SK-N-SH treated with all-trans-retinoic acid at 6 μM for 48 hours (cell line): ENCODE measurements at regions not wholly inside any gene's neighbourhood (a gene's known extent, or its start where the extent isn't known, plus 50 kb on each side); places are given as distances from the start of the nearest gene placed in this dataset.

Source experiments
- ATAC-seq: fragments of 200-7000 bp; cut with Tn5 transposase; 3 replicates; pipeline ENCODE4 v1.9.1; 2020; ENCODE audit warnings: mild to moderate bottlenecking, moderate library complexity
- BACH2 ChIP-seq: fragments of 250-450 bp; sonication (Bioruptor Pico); IDR thresholded peaks from 2 replicates; pipeline ENCODE4 v1.9.0; 2021; ENCODE audit warnings: mild to moderate bottlenecking, borderline replicate concordance
- CSDC2 ChIP-seq: fragments of 250-450 bp; sonication (Bioruptor Pico); IDR thresholded peaks from 2 replicates; pipeline ENCODE4 v1.5.0; 2020; ENCODE audit warnings: mild to moderate bottlenecking, moderate library complexity
- CSRNP3 ChIP-seq: fragments of 250-450 bp; sonication (Bioruptor Pico); IDR thresholded peaks from 2 replicates; pipeline ENCODE4 v1.5.1; 2021; ENCODE audit warnings: mild to moderate bottlenecking, moderate library complexity
- ESRRG ChIP-seq: fragments of 250-450 bp; sonication (Bioruptor Pico); IDR thresholded peaks from 2 replicates; pipeline ENCODE4 v1.6.1; 2021; ENCODE audit warnings: mild to moderate bottlenecking
- GLIS3 ChIP-seq: fragments of 250-450 bp; sonication (Bioruptor Pico); IDR thresholded peaks from 2 replicates; pipeline ENCODE4 v1.5.0; 2020; ENCODE audit warnings: mild to moderate bottlenecking, moderate library complexity
- ISL1 ChIP-seq: fragments of 250-450 bp; sonication (Bioruptor Pico); IDR thresholded peaks from 2 replicates; pipeline ENCODE4 v2.1.2; 2022; ENCODE audit warnings: mild to moderate bottlenecking, moderate library complexity
- OSR1 ChIP-seq: fragments of 250-450 bp; sonication (Bioruptor Pico); IDR thresholded peaks from 2 replicates; pipeline ENCODE4 v1.8.0; 2022; ENCODE audit warnings: moderate library complexity, mild to moderate bottlenecking, inconsistent platforms
- PPARA ChIP-seq: fragments of 250-450 bp; sonication (Bioruptor Pico); IDR thresholded peaks from 2 replicates; pipeline ENCODE4 v1.5.0; 2020; ENCODE audit warnings: mild to moderate bottlenecking, borderline replicate concordance
- RARB ChIP-seq: fragments of 250-450 bp; sonication (Bioruptor Pico); IDR thresholded peaks from 2 replicates; pipeline ENCODE4 v1.8.0; 2021; ENCODE audit warnings: mild to moderate bottlenecking, moderate library complexity
- SNAI2 ChIP-seq: fragments of 250-450 bp; sonication (Bioruptor Pico); IDR thresholded peaks from 2 replicates; pipeline ENCODE4 v1.5.0; 2020; ENCODE audit warnings: mild to moderate bottlenecking, moderate library complexity
- TCF4 ChIP-seq: fragments of 250-450 bp; sonication (Bioruptor Pico); IDR thresholded peaks from 2 replicates; pipeline ENCODE4 v1.8.0; 2021; ENCODE audit warnings: mild to moderate bottlenecking, moderate library complexity, borderline replicate concordance
- TOX ChIP-seq: fragments of 250-450 bp; sonication (Bioruptor Pico); IDR thresholded peaks from 2 replicates; pipeline ENCODE4 v1.8.0; 2021; ENCODE audit warnings: mild to moderate bottlenecking, moderate library complexity, borderline replicate concordance
- ZC3H10 ChIP-seq: fragments of 250-450 bp; sonication (Bioruptor Pico); IDR thresholded peaks from 2 replicates; pipeline ENCODE4 v1.5.1; 2021; ENCODE audit warnings: mild to moderate bottlenecking, moderate library complexity
- ZFP3 ChIP-seq: fragments of 250-450 bp; sonication (Bioruptor Pico); IDR thresholded peaks from 2 replicates; pipeline ENCODE4 v1.5.0; 2020; ENCODE audit warnings: mild to moderate bottlenecking, moderate library complexity
- ZFP30 ChIP-seq: fragments of 450-650 bp; formaldehyde crosslinking; IDR thresholded peaks from 2 replicates; pipeline ENCODE4 v1.5.0; 2022; ENCODE audit warnings: mild to moderate bottlenecking, moderate library complexity
- ZNF565 ChIP-seq: fragments of 450-650 bp; formaldehyde crosslinking; conservative IDR thresholded peaks from 2 replicates; pipeline ENCODE4 v1.5.0; 2020; ENCODE audit warnings: low read depth, mild to moderate bottlenecking, moderate library complexity
- ZNF70 ChIP-seq: fragments of 450-650 bp; formaldehyde crosslinking; IDR thresholded peaks from 2 replicates; pipeline ENCODE4 v1.5.0; 2020; ENCODE audit warnings: mild to moderate bottlenecking, moderate library complexity
- ZNF8 ChIP-seq: fragments of 450-650 bp; formaldehyde crosslinking; IDR thresholded peaks from 2 replicates; pipeline ENCODE4 v1.5.0; 2020; ENCODE audit warnings: mild to moderate bottlenecking, moderate library complexity
- TF ChIP-seq, protein P1 (sequence below): fragments of 250-450 bp; sonication (Bioruptor Pico); IDR thresholded peaks from 2 replicates; pipeline ENCODE4 v1.8.0; 2020; ENCODE audit warnings: mild to moderate bottlenecking, moderate library complexity, borderline replicate concordance
- TF ChIP-seq, protein P2 (sequence below): fragments of 250-450 bp; sonication (Bioruptor Pico); IDR thresholded peaks from 2 replicates; pipeline ENCODE4 v1.5.0; 2020; ENCODE audit warnings: mild to moderate bottlenecking, moderate library complexity

DNA sequence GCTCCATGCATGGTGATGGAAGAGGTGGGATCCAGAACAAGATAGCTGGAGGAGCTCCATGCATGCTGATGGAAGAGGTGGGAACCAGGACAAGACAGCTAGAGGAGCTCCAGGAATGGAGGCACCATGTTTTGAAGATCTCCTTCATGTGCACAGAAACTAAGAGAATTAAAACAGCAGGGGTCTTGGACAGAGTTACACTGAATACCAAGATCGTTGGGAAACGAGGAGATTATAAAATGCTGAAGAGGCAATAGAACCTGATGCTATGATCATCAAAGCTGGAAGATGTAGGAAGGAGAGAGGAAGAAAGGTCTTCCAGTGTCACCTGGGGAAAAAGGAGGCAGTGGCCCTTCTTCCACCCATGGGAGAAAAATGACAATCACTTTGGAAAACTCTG is 193.6 kb upstream of the PFKP start:
- ATAC-seq: no peak
- TF ChIP-seq, protein P1, sequence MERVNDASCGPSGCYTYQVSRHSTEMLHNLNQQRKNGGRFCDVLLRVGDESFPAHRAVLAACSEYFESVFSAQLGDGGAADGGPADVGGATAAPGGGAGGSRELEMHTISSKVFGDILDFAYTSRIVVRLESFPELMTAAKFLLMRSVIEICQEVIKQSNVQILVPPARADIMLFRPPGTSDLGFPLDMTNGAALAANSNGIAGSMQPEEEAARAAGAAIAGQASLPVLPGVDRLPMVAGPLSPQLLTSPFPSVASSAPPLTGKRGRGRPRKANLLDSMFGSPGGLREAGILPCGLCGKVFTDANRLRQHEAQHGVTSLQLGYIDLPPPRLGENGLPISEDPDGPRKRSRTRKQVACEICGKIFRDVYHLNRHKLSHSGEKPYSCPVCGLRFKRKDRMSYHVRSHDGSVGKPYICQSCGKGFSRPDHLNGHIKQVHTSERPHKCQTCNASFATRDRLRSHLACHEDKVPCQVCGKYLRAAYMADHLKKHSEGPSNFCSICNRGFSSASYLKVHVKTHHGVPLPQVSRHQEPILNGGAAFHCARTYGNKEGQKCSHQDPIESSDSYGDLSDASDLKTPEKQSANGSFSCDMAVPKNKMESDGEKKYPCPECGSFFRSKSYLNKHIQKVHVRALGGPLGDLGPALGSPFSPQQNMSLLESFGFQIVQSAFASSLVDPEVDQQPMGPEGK (CRISPR knock-in tag): no peak
- TF ChIP-seq ESRRG (CRISPR knock-in tag) (no peak), ZNF565 (CRISPR knock-in tag) (no peak), ZC3H10 (CRISPR knock-in tag) (no peak), PPARA (CRISPR knock-in tag) (no peak)

DNA sequence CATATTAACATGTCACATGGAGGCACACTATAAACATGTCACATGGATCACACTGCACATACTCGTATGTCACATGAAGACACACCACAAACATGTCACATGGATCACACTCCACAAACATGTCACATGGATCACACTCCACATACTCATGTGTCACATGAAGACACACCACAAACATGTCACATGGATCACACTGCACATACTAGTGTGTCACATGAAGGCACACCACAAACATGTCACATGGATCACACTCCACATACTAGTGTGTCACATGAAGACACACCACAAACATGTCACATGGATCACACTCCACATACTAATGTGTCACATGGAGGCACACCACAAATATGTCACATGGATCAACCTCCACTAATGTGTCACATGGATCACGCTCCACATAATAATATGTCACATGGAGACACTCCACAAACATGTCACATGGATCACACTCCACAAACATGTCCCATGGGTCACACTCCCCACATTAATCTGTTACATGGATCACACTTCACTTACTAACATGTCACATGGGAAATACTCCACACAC is 195.6 kb upstream of the PFKP start:
- ATAC-seq: no peak
- no peak for TF ChIP-seq TOX (CRISPR knock-in tag)
- TF ChIP-seq BACH2 (CRISPR knock-in tag): no peak
- TF ChIP-seq GLIS3: no peak
- no peak for TF ChIP-seq ZNF565 (CRISPR knock-in tag)
- TF ChIP-seq CSRNP3 (CRISPR knock-in tag): no peak
- TF ChIP-seq, protein P1 (CRISPR knock-in tag): no peak
- TF ChIP-seq TCF4 (CRISPR knock-in tag): no peak
- no peak for TF ChIP-seq OSR1 (CRISPR knock-in tag)
- no peak for TF ChIP-seq ZC3H10 (CRISPR knock-in tag)

DNA sequence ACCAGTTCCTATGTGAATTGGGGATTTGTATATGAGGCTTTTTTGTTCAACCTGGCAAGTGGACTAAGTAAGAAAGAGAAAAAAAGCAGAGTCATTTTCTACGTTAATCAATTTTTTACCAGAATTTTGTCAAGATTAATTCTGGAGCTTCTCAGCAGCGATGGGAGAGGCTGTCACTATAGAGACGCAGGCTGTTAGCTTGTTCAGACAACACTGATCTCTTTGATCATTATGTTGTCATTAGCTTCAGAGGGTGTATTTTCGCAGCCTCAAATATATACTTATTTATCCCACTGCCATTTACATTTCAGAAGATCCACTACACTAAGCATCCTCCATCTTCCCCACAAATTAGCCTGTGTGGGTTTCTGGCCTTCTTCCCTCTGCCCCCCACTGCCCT is 196.7 kb upstream of the PFKP start:
- ATAC-seq: no peak
- TF ChIP-seq CSDC2 (no peak), ISL1 (CRISPR knock-in tag) (no peak), BACH2 (CRISPR knock-in tag) (no peak), ZC3H10 (CRISPR knock-in tag) (no peak), ZNF565 (CRISPR knock-in tag) (no peak), CSRNP3 (CRISPR knock-in tag) (no peak), PPARA (CRISPR knock-in tag) (no peak), ZNF70 (CRISPR knock-in tag) (no peak), SNAI2 (CRISPR knock-in tag) (no peak), ZFP30 (CRISPR knock-in tag) (no peak), TCF4 (CRISPR knock-in tag) (no peak), ZFP3 (CRISPR knock-in tag) (no peak), OSR1 (CRISPR knock-in tag) (no peak), GLIS3 (no peak), ZNF8 (CRISPR knock-in tag) (no peak), RARB (CRISPR knock-in tag) (no peak)
- TF ChIP-seq, protein P2, sequence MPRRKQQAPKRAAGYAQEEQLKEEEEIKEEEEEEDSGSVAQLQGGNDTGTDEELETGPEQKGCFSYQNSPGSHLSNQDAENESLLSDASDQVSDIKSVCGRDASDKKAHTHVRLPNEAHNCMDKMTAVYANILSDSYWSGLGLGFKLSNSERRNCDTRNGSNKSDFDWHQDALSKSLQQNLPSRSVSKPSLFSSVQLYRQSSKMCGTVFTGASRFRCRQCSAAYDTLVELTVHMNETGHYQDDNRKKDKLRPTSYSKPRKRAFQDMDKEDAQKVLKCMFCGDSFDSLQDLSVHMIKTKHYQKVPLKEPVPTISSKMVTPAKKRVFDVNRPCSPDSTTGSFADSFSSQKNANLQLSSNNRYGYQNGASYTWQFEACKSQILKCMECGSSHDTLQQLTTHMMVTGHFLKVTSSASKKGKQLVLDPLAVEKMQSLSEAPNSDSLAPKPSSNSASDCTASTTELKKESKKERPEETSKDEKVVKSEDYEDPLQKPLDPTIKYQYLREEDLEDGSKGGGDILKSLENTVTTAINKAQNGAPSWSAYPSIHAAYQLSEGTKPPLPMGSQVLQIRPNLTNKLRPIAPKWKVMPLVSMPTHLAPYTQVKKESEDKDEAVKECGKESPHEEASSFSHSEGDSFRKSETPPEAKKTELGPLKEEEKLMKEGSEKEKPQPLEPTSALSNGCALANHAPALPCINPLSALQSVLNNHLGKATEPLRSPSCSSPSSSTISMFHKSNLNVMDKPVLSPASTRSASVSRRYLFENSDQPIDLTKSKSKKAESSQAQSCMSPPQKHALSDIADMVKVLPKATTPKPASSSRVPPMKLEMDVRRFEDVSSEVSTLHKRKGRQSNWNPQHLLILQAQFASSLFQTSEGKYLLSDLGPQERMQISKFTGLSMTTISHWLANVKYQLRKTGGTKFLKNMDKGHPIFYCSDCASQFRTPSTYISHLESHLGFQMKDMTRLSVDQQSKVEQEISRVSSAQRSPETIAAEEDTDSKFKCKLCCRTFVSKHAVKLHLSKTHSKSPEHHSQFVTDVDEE (CRISPR knock-in tag): no peak
- TF ChIP-seq, all 23 proteins: peak for 0
